Ishikawa (cell line): ENCODE measurements at regions not wholly inside any gene's neighbourhood (a gene's known extent, or its start where the extent isn't known, plus 50 kb on each side); places are given as distances from the start of the nearest gene placed in this dataset.

Experiments used
- CEBPB ChIP-seq: IDR thresholded peaks from 2 replicates; pipeline ENCODE4 v1.6.1; 2012
- CREB1 ChIP-seq: IDR thresholded peaks from 2 replicates; pipeline ENCODE4 v1.6.1; 2012; ENCODE audit warnings: low read depth
- EGR1 ChIP-seq: IDR thresholded peaks from 2 replicates; pipeline ENCODE4 v1.6.1; 2012
- EP300 ChIP-seq: IDR thresholded peaks from 2 replicates; pipeline ENCODE4 v1.6.1; 2012; ENCODE audit warnings: borderline replicate concordance
- FOXM1 ChIP-seq: IDR thresholded peaks from 2 replicates; pipeline ENCODE4 v1.6.1; 2012; ENCODE audit warnings: low read depth, borderline replicate concordance
- MAX ChIP-seq: IDR thresholded peaks from 2 replicates; pipeline ENCODE4 v1.6.1; 2012
- RAD21 ChIP-seq: IDR thresholded peaks from 2 replicates; pipeline ENCODE4 v1.6.1; 2012; ENCODE audit warnings: low read depth
- REST ChIP-seq: IDR thresholded peaks from 2 replicates; pipeline ENCODE4 v1.6.1; 2012; ENCODE audit warnings: low read depth, mild to moderate bottlenecking
- TAF1 ChIP-seq: IDR thresholded peaks from 2 replicates; pipeline ENCODE4 v1.6.1; 2012; ENCODE audit warnings: low read depth, mild to moderate bottlenecking
- TEAD4 ChIP-seq: IDR thresholded peaks from 2 replicates; pipeline ENCODE4 v1.6.1; 2012
- USF1 ChIP-seq: IDR thresholded peaks from 2 replicates; pipeline ENCODE4 v1.6.1; 2012
- YY1 ChIP-seq: IDR thresholded peaks from 2 replicates; pipeline ENCODE4 v1.6.1; 2012; ENCODE audit warnings: low read depth
- ZBTB7A ChIP-seq: IDR thresholded peaks from 2 replicates; pipeline ENCODE4 v1.6.1; 2012; ENCODE audit warnings: low read depth

- no peak for TF ChIP-seq EP300
- TF ChIP-seq REST: no peak
- no peak for TF ChIP-seq RAD21
- TF ChIP-seq YY1: no peak
- no peak for TF ChIP-seq CEBPB
- no peak for TF ChIP-seq USF1
- TF ChIP-seq MAX: no peak
- TF ChIP-seq ZBTB7A: no peak
- TF ChIP-seq EGR1: no peak
- no peak for TF ChIP-seq FOXM1
- TF ChIP-seq TAF1: no peak
- TF ChIP-seq TEAD4: no peak
- TF ChIP-seq CREB1: no peak
Measured at GRCh38 chr5:3376611-3377010, 219.0 kb upstream of the IRX1 start.
